GM11168 (cell line): ENCODE measurements at regions not wholly inside any gene's neighbourhood (a gene's known extent, or its start where the extent isn't known, plus 50 kb on each side); places are given as distances from the start of the nearest gene placed in this dataset.

ENCODE experiments used
- in situ Hi-C: fragments of 300-500 bp; cut with MboI; formaldehyde crosslinking; loops from one replicate; pipeline ENCODE4 v1.12.0; 2022; ENCODE audit warnings: low sequenced_read_pairs; ENCODE audit not compliant: unreplicated experiment

DNA sequence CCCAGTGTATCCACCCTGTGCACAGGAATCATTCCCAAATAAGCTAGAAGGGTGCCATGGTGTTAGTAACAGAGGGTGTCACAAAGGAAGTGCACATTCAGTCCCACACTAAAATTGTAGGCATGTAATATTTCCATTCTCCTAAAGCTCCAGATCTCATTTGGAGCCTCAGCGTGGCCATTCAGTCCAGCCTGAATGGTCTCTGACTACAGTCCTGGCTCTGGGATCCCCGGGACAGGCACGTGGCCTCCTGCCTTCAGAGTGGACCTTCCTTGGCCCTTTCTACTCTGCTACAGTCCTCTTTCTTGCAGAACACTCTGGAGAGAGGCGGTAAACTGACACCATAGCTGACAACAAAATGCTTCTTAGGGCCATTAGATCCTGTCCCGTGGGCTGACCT, 243.9 kb downstream of the IRX2 start:
- in situ Hi-C loops = no loop called here

- in situ Hi-C loops = no loop called here
These were observed 244.9 kb downstream of the IRX2 start for GRCh38 chr5:2506603-2507002.

DNA sequence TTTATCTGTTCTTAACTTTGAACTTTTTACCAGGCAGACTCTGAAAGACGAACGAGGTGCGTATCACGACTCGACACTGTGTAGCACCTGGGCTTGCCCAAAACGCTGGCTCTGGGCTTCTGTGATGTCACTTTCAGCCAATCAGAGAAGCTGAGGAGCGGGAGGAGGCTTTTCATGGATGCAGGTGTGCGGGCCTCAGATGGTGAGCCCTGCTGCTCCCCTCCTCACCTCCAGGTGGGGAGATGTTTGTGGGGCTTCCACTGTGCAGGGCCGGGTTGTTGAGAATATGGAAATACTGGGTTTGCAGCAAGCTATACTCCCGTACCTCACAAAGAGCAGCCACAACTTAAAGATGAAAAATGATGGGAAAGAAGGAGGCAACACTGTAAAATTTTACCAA, 246.3 kb downstream of the IRX2 start:
- in situ Hi-C loops = no loop called here

DNA sequence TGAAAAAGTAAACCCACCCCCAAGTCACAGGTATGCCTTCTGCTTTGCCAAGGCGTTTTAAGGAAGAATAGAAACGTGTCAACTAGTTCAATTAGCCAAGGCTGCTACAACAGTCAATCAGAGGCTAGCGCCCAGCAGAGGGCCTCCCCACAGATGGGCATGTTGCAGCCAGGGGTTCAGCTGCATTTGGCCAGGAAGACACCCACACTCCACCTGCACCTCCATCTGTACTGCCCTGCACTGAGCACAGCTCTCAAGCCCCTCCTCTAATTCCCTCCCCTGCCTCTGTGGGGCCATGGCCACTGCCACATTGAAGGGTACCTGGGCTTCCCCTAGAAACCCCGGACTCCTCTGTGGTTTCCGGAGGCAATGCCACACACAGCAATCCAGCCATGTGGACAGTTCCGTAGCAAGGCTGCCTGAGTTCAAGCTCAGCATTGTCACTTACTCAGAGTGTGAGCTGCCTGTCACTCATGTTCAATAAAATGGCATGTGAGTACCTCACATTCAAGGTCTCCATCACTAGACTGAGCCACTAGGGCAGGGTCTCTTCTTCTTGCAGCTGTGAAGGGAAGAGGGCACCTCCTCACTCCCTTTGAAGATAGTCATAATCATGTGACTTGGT, 248.4 kb downstream of the IRX2 start:
- in situ Hi-C loops = no loop called here

DNA sequence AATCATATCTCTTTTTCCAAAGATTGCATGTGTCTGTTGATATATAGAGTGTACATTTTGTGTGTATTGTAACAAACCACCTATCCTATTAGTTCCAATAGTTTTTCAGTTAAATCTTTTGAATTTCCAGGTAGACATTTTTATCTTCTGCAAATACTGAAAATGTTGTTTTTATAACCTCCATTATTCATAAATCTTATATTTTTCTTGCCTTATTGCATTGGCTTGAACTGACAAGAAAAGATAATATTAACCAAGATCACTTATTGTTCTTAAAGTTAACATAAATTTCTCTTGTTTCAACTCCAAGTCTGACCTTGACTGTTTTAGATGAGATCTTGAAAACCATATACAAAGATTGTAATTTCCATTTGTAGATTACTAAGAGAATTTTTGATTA, 251.6 kb downstream of the IRX2 start:
- in situ Hi-C loops = no loop called here

DNA sequence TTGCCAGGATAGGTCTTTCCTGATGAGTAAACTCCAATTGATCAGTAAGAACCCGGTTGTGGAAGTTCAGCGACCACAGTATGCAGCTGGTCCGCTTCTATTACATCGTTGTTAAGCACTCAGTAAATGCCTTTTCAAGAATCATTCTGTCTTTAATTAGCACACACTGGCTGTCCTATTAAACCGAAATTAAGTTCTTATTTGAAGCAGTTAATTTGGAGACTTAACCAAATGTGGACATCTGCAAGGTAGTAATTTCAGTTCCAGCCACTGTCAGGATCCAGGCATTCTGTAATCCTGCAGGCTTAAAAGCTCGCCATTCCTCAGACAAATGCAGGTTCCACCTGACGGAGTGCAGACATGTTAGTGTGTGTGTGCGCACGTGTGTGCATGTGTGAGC, 254.6 kb downstream of the IRX2 start:
- in situ Hi-C loops = no loop called here

GRCh38 chr5:2496126-2496525, 255.4 kb downstream of the IRX2 start:
- in situ Hi-C loops = no loop called here

DNA sequence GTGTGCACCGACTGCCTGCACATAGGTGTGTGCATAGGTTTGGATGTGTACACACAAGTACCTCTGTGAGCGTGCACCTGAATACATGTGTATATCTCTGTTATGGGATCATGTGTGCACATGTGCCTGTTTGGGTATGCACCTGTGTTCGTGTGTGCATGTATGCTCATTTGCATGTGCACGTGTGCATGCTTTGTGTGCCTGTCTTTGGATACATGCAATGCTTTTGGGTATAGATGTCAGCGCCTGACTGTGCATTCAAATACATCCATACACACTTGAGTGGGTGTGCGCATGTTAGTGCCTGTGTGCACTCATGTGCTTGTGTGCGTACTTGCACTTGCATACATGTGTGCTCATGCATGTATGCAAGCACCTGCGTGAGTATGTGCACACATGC, 258.1 kb downstream of the IRX2 start:
- in situ Hi-C loops = no loop called here

DNA sequence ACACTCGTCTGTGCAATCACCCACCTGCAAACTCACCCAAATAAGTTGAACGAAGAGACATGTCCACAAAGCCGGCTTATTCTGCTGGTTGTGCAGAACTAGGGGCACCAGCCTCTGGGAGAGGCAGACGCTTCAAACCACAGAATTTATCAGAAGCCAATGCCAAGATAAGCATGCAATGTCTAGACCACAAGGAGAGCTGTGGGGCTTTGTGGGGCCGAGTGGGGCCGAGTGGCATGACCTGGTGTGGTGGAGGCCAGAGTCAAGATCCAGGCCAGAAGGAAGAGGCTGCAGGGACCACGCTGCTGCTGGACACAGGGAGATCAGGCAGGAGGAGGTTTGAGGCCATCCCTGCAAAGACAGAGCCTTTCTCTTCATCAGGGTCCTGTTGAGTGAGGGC, 259.0 kb downstream of the IRX2 start:
- in situ Hi-C loops = no loop called here

DNA sequence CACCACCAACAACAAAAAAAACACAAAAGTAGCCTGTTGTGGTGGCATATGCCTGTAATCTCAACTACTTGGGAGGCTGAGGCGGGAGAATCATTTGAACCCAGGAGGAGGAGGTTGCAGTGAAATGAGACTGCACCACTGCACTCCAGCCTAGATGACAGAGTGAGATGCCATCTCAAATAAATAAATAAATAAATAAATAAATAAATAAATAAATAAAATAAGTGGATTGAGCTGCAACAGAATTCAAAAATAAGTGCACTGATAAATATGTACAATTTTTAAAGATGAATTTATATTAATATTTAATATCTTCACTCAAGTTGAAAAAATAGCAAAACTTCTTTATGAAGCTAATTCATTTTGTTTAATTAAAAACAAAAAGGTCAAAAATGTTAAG, 259.6 kb downstream of the IRX2 start:
- in situ Hi-C loops = no loop called here

- in situ Hi-C loops = no loop called here
These were observed 262.2 kb downstream of the IRX2 start for GRCh38 chr5:2489306-2489705.

GRCh38 chr5:2488593-2488992, 262.9 kb downstream of the IRX2 start:
- in situ Hi-C loops = no loop called here

GRCh38 chr5:2487152-2487763, 264.2 kb downstream of the IRX2 start:
- in situ Hi-C loops = no loop called here

- in situ Hi-C loops = no loop called here
These were observed 265.1 kb downstream of the IRX2 start for GRCh38 chr5:2486373-2486772.

GRCh38 chr5:2482778-2483177, 268.7 kb downstream of the IRX2 start:
- in situ Hi-C loops = no loop called here

GRCh38 chr5:2480871-2481270, 270.6 kb downstream of the IRX2 start:
- in situ Hi-C loops = no loop called here

- in situ Hi-C loops = no loop called here
These were observed 275.6 kb downstream of the IRX2 start for GRCh38 chr5:2475902-2476301.

- in situ Hi-C loops = no loop called here
These were observed 278.8 kb downstream of the IRX2 start for GRCh38 chr5:2472670-2473069.

- in situ Hi-C loops = no loop called here
These were observed 280.2 kb downstream of the IRX2 start for GRCh38 chr5:2471152-2471879.

- in situ Hi-C loops = no loop called here
These were observed 284.5 kb downstream of the IRX2 start for GRCh38 chr5:2466966-2467365.

DNA sequence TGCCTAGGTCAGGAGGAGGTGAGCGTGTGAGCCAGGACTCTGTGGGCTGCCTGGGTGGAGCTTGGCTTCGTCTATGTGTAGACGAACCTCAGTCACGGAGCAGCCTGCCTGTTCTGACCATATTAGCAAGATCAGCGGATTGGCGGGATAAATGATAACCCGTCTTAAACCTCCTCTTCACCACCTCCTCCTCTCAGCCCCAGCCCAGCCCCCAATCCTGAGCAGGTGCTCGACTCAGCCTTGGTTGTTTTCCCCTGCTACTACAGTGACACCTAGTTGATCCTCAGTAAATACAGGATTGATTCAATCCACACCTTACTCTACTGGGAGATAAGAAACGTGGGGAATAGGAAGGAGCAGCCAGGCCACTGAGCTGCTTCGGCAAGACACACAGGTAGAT, 286.1 kb downstream of the IRX2 start:
- in situ Hi-C loops = no loop called here

DNA sequence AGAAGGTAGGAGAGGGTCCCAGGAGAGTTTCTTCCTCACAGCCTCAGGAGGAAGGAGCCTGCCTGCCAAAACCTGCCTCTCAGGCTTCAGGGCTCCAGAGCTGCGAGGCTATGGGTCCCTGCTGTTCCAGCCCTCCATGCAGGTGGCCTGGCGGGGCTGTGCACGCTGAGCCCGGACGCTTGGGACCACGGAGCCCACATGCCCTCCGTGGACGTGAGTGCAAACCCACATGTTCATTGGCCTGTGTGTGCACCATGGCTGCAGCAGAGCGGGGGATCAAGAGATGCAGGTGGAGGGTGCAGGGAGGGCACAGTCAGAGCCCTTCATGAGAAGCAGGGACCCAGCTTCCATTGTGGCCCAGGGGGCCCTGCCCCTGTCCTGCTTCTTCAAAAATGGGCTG, 287.3 kb downstream of the IRX2 start:
- in situ Hi-C loops = no loop called here
